ENCODE measurements at regions not wholly inside any gene's neighbourhood (a gene's known extent, or its start where the extent isn't known, plus 50 kb on each side); places are given as distances from the start of the nearest gene placed in this dataset.
"Not testable (repeated sequence)": the region's sequence is repeated elsewhere in the genome, so short reads cannot be mapped to it uniquely, and the experiment has no call there.

GRCh38 chr5:160498441-160499043 lies 76.9 kb downstream of the PTTG1 start:
- H3K4me1 Mint-ChIP-seq: peaks cover 19 to 34% of the 10 kb centered on the region in 2 donors
- not testable (repeated sequence) for H3K27ac Mint-ChIP-seq; H3K4me3 Mint-ChIP-seq; ATAC-seq (replicated peaks); H3K9me3 Mint-ChIP-seq; H3K27me3 Mint-ChIP-seq; DNase-seq; H3K36me3 Mint-ChIP-seq

GRCh38 chr5:160500786-160501779 lies 79.4 kb downstream of the PTTG1 start:
- DNase-seq (no peak), ATAC-seq (replicated peaks) (peak; percentile 67 to 71)
- H3K27ac Mint-ChIP-seq: no peak overlapping the region
- peaks cover 10% of the 10 kb centered on the region in 2 donors for H3K27me3 Mint-ChIP-seq
- H3K9me3 Mint-ChIP-seq: peaks cover 4% of the 10 kb centered on the region in 2 donors
- no peak overlapping the region for H3K4me3 Mint-ChIP-seq
- peaks cover 3 to 4% of the 10 kb centered on the region in 2 donors for H3K36me3 Mint-ChIP-seq
- peaks cover 13 to 38% of the 10 kb centered on the region in 2 donors for H3K4me1 Mint-ChIP-seq

GRCh38 chr5:160504906-160505305 lies 83.3 kb downstream of the PTTG1 start:
- ATAC-seq (replicated peaks): no peak

GRCh38 chr5:160506006-160507004 lies 84.7 kb downstream of the PTTG1 start:
- Mint-ChIP-seq H3K27ac (peak overlapping the region; percentile 88), H3K27me3 (peaks cover 10 to 22% of the 10 kb centered on the region in 2 donors), H3K36me3 (peaks cover 3 to 4% of the 10 kb centered on the region in 2 donors), H3K4me1 (peaks cover 21 to 40% of the 10 kb centered on the region in 2 donors), H3K4me3 (peak overlapping the region; percentile 33 to 44), H3K9me3 (peaks cover 4% of the 10 kb centered on the region in 2 donors)
- DNase-seq (peak; percentile 28), ATAC-seq (replicated peaks) (peak; percentile 64 to 66)

More at GRCh38 chr5:160504906-160505305, 83.3 kb downstream of the PTTG1 start:
- Mint-ChIP-seq H3K9me3 (peaks cover 4% of the 10 kb centered on the region in 2 donors), H3K36me3 (peaks cover 3 to 4% of the 10 kb centered on the region in 2 donors), H3K4me3 (no peak overlapping the region), H3K27ac (no peak overlapping the region), H3K27me3 (peaks cover 10 to 22% of the 10 kb centered on the region in 2 donors), H3K4me1 (peaks cover 25 to 53% of the 10 kb centered on the region in 2 donors)
- no peak for DNase-seq

- Mint-ChIP-seq H3K4me3 (no peak overlapping the region), H3K4me1 (peaks cover 21 to 39% of the 10 kb centered on the region in 2 donors)
- peak; percentile 49 to 68 for ATAC-seq (replicated peaks)
Measured at GRCh38 chr5:160507221-160507721, 85.6 kb downstream of the PTTG1 start.

GRCh38 chr5:160508780-160509361 lies 87.2 kb downstream of the PTTG1 start:
- H3K9me3 Mint-ChIP-seq: no peaks in the 10 kb centered on the region
- ATAC-seq (replicated peaks) (peak; percentile 88 to 91), DNase-seq (peak; percentile 56)
- no peaks in the 10 kb centered on the region for H3K36me3 Mint-ChIP-seq
- no peak overlapping the region for H3K4me3 Mint-ChIP-seq
- peaks cover 19 to 39% of the 10 kb centered on the region in 2 donors for H3K4me1 Mint-ChIP-seq
- no peak overlapping the region for H3K27ac Mint-ChIP-seq
- peaks cover 10 to 27% of the 10 kb centered on the region in 2 donors for H3K27me3 Mint-ChIP-seq

More at GRCh38 chr5:160507221-160507721, 85.6 kb downstream of the PTTG1 start:
- no peak for DNase-seq
- Mint-ChIP-seq H3K9me3 (peaks cover 4% of the 10 kb centered on the region in 2 donors), H3K27ac (peak overlapping the region; percentile 32), H3K27me3 (peaks cover 10 to 24% of the 10 kb centered on the region in 2 donors), H3K36me3 (peaks cover 3 to 4% of the 10 kb centered on the region in 2 donors)

- Mint-ChIP-seq H3K4me1 (peaks cover 14 to 21% of the 10 kb centered on the region in 2 donors), H3K4me3 (no peak overlapping the region), H3K27ac (no peak overlapping the region), H3K36me3 (no peaks in the 10 kb centered on the region), H3K27me3 (peaks cover 0 to 13% of the 10 kb centered on the region in 2 donors), H3K9me3 (no peaks in the 10 kb centered on the region)
- ATAC-seq (replicated peaks) (no peak), DNase-seq (no peak)
Measured at GRCh38 chr5:160511280-160511929, 89.8 kb downstream of the PTTG1 start.

Measured in stimulated activated naive B cell treated with anti-CD40 and anti-IgM and Interleukin-4, amounts not matched to agents 10 μg/mL and 1 μg/mL and 100 μg/mL, for 72 hours (primary cell).